ENCODE measurements at regions not wholly inside any gene's neighbourhood (a gene's known extent, or its start where the extent isn't known, plus 50 kb on each side); places are given as distances from the start of the nearest gene placed in this dataset.

DNA sequence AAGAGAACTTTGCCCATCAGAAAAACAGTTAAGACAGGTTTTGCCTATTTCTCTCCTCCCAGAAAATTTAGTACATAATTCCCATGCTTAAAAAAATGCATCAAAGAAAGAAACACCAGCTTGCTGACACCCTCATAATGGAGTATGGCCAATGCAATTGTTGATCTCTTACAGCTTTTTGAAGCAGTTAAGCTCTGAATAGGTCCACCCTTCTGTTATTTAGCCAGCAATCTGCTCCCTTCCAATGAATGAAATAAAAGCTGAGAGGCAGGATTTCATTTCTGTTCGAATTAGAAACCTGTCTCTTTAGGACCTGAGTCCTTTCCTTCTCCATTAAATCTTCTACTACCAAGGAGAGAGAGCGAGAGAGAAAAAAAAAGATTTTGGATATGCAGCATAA is 288.7 kb downstream of the RNF144B start:
- H3K4me2 ChIP-seq (ENCODE audit: insufficient read depth, low read length) = no peak overlapping the region
- no peak for DNase-seq (ENCODE audit: low read depth, low spot score)
- no peak overlapping the region for H3K27ac ChIP-seq (ENCODE audit: insufficient read depth, low read depth, low read length)
- FAIRE-seq = no peak
- H3K36me3 ChIP-seq (ENCODE audit: control insufficient read depth in 2 of 2, extremely low read depth in 1 of 2, insufficient read depth in 2 of 2, low read length in 2 of 2) = no peaks in the 10 kb centered on the region
- H4K20me1 ChIP-seq (replicated peaks; ENCODE audit: control insufficient read depth, extremely low read depth, insufficient read depth, low read length) = no peaks in the 10 kb centered on the region
- no peak overlapping the region for H3K4me3 ChIP-seq (replicated peaks in 1 of 3; ENCODE audit: insufficient read depth in 1 of 3, low read depth in 1 of 3, low read length in 3 of 3)
- BruUV-seq (replicated peaks) = no TSS peak
- POLR2A ChIA-PET = no interaction called here
- H3K9me3 ChIP-seq (replicated peaks; ENCODE audit: control insufficient read depth, insufficient read depth, low read length) = no peaks in the 10 kb centered on the region
- no peaks in the 10 kb centered on the region for H3K27me3 ChIP-seq (ENCODE audit: control insufficient read depth in 2 of 2, insufficient read depth in 2 of 2, low read length in 2 of 2)
- no peaks in the 10 kb centered on the region for H3K79me2 ChIP-seq (ENCODE audit: control insufficient read depth, insufficient read depth, low read length)
- no peaks in the 10 kb centered on the region for H3K4me1 ChIP-seq (ENCODE audit: control insufficient read depth, extremely low read depth, insufficient read depth, low read length)
- intact Hi-C loops (cut with micrococcal nuclease) (no loop called here), dilution Hi-C loops (cut with MboI; ENCODE audit: extremely low pct_ligation_motif_present, low sequenced_read_pairs) (no loop called here)
- H3K9ac ChIP-seq (replicated peaks; ENCODE audit: extremely low read depth, insufficient read depth, low read length) = no peak overlapping the region
- TF ChIP-seq, protein P1, sequence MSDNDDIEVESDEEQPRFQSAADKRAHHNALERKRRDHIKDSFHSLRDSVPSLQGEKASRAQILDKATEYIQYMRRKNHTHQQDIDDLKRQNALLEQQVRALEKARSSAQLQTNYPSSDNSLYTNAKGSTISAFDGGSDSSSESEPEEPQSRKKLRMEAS (IDR thresholded peaks at IDR 0.05; ENCODE audit: insufficient read depth, insufficient read length) = no peak
- TF ChIP-seq, protein P2, sequence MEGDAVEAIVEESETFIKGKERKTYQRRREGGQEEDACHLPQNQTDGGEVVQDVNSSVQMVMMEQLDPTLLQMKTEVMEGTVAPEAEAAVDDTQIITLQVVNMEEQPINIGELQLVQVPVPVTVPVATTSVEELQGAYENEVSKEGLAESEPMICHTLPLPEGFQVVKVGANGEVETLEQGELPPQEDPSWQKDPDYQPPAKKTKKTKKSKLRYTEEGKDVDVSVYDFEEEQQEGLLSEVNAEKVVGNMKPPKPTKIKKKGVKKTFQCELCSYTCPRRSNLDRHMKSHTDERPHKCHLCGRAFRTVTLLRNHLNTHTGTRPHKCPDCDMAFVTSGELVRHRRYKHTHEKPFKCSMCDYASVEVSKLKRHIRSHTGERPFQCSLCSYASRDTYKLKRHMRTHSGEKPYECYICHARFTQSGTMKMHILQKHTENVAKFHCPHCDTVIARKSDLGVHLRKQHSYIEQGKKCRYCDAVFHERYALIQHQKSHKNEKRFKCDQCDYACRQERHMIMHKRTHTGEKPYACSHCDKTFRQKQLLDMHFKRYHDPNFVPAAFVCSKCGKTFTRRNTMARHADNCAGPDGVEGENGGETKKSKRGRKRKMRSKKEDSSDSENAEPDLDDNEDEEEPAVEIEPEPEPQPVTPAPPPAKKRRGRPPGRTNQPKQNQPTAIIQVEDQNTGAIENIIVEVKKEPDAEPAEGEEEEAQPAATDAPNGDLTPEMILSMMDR (IDR thresholded peaks at IDR 0.05; ENCODE audit: extremely low read depth in 1 of 2, insufficient read depth in 1 of 2, low read depth in 1 of 2, low read length in 2 of 2) = no peak
- no peak for TF ChIP-seq MYC (IDR thresholded peaks at IDR 0.05; ENCODE audit: low read depth, low read length)
- TF ChIP-seq POLR2A (IDR thresholded peaks at IDR 0.05; ENCODE audit: low read depth, low read length) = no peak
- CTCF ChIA-PET = no interaction called here
- no peaks in the 10 kb centered on the region for H3K9me1 ChIP-seq (replicated peaks; ENCODE audit: control insufficient read depth, extremely low read depth, insufficient read depth, low read length)
- no peak overlapping the region for H2AFZ ChIP-seq (ENCODE audit: low read depth, low read length)

DNA sequence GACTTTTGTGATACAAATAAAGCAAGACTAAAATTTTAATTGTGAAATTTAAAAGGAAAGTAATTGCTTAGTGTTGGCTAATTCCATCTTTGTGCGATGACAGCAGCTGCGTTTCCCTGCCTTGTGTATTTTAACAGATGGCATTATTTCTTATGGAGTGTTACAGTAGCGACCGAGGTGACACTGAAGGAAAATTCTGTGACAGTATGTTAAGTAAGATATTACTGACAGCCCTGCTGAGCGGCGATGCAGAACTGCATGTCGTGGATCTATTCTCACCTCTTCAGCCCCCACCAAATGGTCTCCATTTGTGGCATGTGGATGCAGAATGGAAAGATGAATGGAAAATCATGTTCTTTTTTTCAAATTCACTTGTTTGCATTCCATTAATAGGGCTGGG is 289.4 kb downstream of the RNF144B start:
- H3K36me3 ChIP-seq (ENCODE audit: control insufficient read depth in 2 of 2, extremely low read depth in 1 of 2, insufficient read depth in 2 of 2, low read length in 2 of 2) = no peaks in the 10 kb centered on the region
- no peak for FAIRE-seq
- POLR2A ChIA-PET = no interaction called here
- no peak overlapping the region for H3K9ac ChIP-seq (replicated peaks; ENCODE audit: extremely low read depth, insufficient read depth, low read length)
- no peak overlapping the region for H2AFZ ChIP-seq (ENCODE audit: low read depth, low read length)
- H3K79me2 ChIP-seq (ENCODE audit: control insufficient read depth, insufficient read depth, low read length) = no peaks in the 10 kb centered on the region
- dilution Hi-C loops (cut with MboI; ENCODE audit: extremely low pct_ligation_motif_present, low sequenced_read_pairs) (no loop called here), intact Hi-C loops (cut with micrococcal nuclease) (no loop called here)
- CTCF ChIA-PET = no interaction called here
- no peak overlapping the region for H3K4me3 ChIP-seq (replicated peaks in 1 of 3; ENCODE audit: insufficient read depth in 1 of 3, low read depth in 1 of 3, low read length in 3 of 3)
- H3K4me2 ChIP-seq (ENCODE audit: insufficient read depth, low read length) = no peak overlapping the region
- H3K9me1 ChIP-seq (replicated peaks; ENCODE audit: control insufficient read depth, extremely low read depth, insufficient read depth, low read length) = no peaks in the 10 kb centered on the region
- H3K27ac ChIP-seq (ENCODE audit: insufficient read depth, low read depth, low read length) = no peak overlapping the region
- no peaks in the 10 kb centered on the region for H3K4me1 ChIP-seq (ENCODE audit: control insufficient read depth, extremely low read depth, insufficient read depth, low read length)
- no peak for DNase-seq (ENCODE audit: low read depth, low spot score)
- no peaks in the 10 kb centered on the region for H4K20me1 ChIP-seq (replicated peaks; ENCODE audit: control insufficient read depth, extremely low read depth, insufficient read depth, low read length)
- TF ChIP-seq JUN (IDR thresholded peaks at IDR 0.05; ENCODE audit: borderline replicate concordance, insufficient read depth, insufficient read length, low read depth) (no peak), GATA2 (IDR thresholded peaks at IDR 0.05; ENCODE audit: insufficient read depth, insufficient read length, low read depth, low read length) (no peak), MYC (IDR thresholded peaks at IDR 0.05; ENCODE audit: low read depth, low read length) (no peak), POLR2AphosphoS5 (IDR thresholded peaks at IDR 0.05; ENCODE audit: insufficient read depth, low read depth, low read length) (no peak), POLR2A (IDR thresholded peaks at IDR 0.05; ENCODE audit: low read depth, low read length) (no peak), EZH2 (IDR thresholded peaks at IDR 0.05; ENCODE audit: borderline replicate concordance, low read depth, low read length, severe bottlenecking) (no peak), FOS (IDR thresholded peaks at IDR 0.05; ENCODE audit: borderline replicate concordance, insufficient read depth, low read length) (no peak)
- TF ChIP-seq, protein P1 (IDR thresholded peaks at IDR 0.05; ENCODE audit: insufficient read depth, insufficient read length) = no peak
- TF ChIP-seq, protein P2 (IDR thresholded peaks at IDR 0.05; ENCODE audit: extremely low read depth in 1 of 2, insufficient read depth in 1 of 2, low read depth in 1 of 2, low read length in 2 of 2) = no peak
- H3K27me3 ChIP-seq (ENCODE audit: control insufficient read depth in 2 of 2, insufficient read depth in 2 of 2, low read length in 2 of 2) = no peaks in the 10 kb centered on the region
- no TSS peak for BruUV-seq (replicated peaks)
- H3K9me3 ChIP-seq (replicated peaks; ENCODE audit: control insufficient read depth, insufficient read depth, low read length) = no peaks in the 10 kb centered on the region

All from endothelial cell of umbilical vein (primary cell).